ENCODE measurements at regions not wholly inside any gene's neighbourhood (a gene's known extent, or its start where the extent isn't known, plus 50 kb on each side); places are given as distances from the start of the nearest gene placed in this dataset.

- TF ChIP-seq ZNF396 (CRISPR knock-in tag; IDR thresholded peaks at IDR 0.05; ENCODE audit: borderline replicate concordance) (no peak), TEAD4 (CRISPR knock-in tag; IDR thresholded peaks at IDR 0.05) (no peak), ZNF317 (CRISPR knock-in tag; IDR thresholded peaks at IDR 0.05; ENCODE audit: borderline replicate concordance, low read depth) (no peak), TEAD1 (CRISPR knock-in tag; IDR thresholded peaks at IDR 0.05) (peak; percentile 44; the same call in 1 of the 2 replicates), SP1 (CRISPR knock-in tag; conservative IDR thresholded peaks at IDR 0.05) (no peak; the same call in 1 of the 2 replicates), HMGA2 (CRISPR knock-in tag; IDR thresholded peaks at IDR 0.05) (no peak), CDX4 (CRISPR knock-in tag; IDR thresholded peaks at IDR 0.05; ENCODE audit: borderline replicate concordance) (no peak), ETV6 (CRISPR knock-in tag; IDR thresholded peaks at IDR 0.05) (0 out of 2 replicates have a peak, but pooled peaks have one; percentile 45), AFF4 (CRISPR knock-in tag; IDR thresholded peaks at IDR 0.05; ENCODE audit: borderline replicate concordance) (no peak), TP53 (CRISPR knock-in tag; IDR thresholded peaks at IDR 0.05) (no peak), PRDM15 (CRISPR knock-in tag; IDR thresholded peaks at IDR 0.05) (no peak), KAT7 (CRISPR knock-in tag; IDR thresholded peaks at IDR 0.05; ENCODE audit: borderline replicate concordance) (no peak), E2F4 (CRISPR knock-in tag; IDR thresholded peaks at IDR 0.05; ENCODE audit: borderline replicate concordance, low read depth) (no peak), ZNF263 (CRISPR knock-in tag; IDR thresholded peaks at IDR 0.05; ENCODE audit: low read depth) (no peak), USF1 (CRISPR knock-in tag; IDR thresholded peaks at IDR 0.05) (no peak), ZMAT4 (CRISPR knock-in tag; IDR thresholded peaks at IDR 0.05) (no peak), ELF4 (CRISPR knock-in tag; IDR thresholded peaks at IDR 0.05; ENCODE audit: low read depth) (no peak), NFATC4 (CRISPR knock-in tag; IDR thresholded peaks at IDR 0.05) (no peak)
Observed at GRCh38 chr15:94844538-94845389, 613.4 kb downstream of the MCTP2 start (continued).
